GM10248 (cell line): ENCODE measurements at regions not wholly inside any gene's neighbourhood (a gene's known extent, or its start where the extent isn't known, plus 50 kb on each side); places are given as distances from the start of the nearest gene placed in this dataset.
A peak's percentile ranks its signal among the peaks of the same experiment; 100 is the strongest.

Source experiments
- CTCF ChIA-PET: fragments of 300-600 bp; sonication (Branson Sonifier 250); formaldehyde crosslinking; extraction: SDS; loops from one replicate; lab custom pipeline; 2021; ENCODE audit warnings: antibody characterized with exemption; lab: Yijun Ruan, JAX
- POLR2A ChIA-PET: fragments of 350-650 bp; sonication (Branson Sonifier 250); formaldehyde crosslinking; extraction: SDS; loops from one replicate; lab custom pipeline; 2020; ENCODE audit warnings: antibody characterized with exemption; lab: Yijun Ruan, JAX
- DNase-seq: peaks from one replicate; pipeline ENCODE4 v3.0.0; 2012; ENCODE audit errors: extremely low spot score
- TF ChIP-seq, protein P1 (sequence below): IDR thresholded peaks from 2 replicates; pipeline ENCODE4 v1.5.1; 2012; ENCODE audit warnings: mild to moderate bottlenecking, low read depth; ENCODE audit errors: extremely low read depth, missing control alignments, control extremely low read depth

DNA sequence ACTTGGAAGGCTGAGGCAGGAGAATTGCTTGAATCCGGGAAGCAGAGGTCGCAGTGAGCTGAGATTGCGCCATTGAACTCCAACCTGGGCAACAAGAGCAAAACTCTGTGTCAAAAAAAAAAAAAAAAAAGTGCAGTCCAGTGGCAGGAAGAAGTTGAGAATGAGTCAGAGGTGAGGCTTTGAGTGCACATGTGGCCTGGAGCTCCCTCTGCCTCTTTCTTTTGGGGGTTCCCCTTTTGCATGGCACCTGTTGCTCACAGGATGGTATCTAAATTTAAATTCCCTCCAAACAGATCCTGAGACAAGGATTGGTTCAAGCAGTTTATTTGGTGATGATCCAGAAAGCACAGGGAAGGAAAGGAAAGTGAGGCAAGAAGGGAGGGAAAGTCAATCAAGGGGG is 151.4 kb upstream of the STX18 start:
- ChIA-PET POLR2A (no interaction called here), CTCF (interaction anchor here (2.0 kb wide), 1 partner anchor 11 kb away, joined by 5 read pairs; no protein-coding TSS in a partner anchor)
- TF ChIP-seq, protein P1, sequence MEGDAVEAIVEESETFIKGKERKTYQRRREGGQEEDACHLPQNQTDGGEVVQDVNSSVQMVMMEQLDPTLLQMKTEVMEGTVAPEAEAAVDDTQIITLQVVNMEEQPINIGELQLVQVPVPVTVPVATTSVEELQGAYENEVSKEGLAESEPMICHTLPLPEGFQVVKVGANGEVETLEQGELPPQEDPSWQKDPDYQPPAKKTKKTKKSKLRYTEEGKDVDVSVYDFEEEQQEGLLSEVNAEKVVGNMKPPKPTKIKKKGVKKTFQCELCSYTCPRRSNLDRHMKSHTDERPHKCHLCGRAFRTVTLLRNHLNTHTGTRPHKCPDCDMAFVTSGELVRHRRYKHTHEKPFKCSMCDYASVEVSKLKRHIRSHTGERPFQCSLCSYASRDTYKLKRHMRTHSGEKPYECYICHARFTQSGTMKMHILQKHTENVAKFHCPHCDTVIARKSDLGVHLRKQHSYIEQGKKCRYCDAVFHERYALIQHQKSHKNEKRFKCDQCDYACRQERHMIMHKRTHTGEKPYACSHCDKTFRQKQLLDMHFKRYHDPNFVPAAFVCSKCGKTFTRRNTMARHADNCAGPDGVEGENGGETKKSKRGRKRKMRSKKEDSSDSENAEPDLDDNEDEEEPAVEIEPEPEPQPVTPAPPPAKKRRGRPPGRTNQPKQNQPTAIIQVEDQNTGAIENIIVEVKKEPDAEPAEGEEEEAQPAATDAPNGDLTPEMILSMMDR, result no peak
- peak; percentile 47 for DNase-seq

DNA sequence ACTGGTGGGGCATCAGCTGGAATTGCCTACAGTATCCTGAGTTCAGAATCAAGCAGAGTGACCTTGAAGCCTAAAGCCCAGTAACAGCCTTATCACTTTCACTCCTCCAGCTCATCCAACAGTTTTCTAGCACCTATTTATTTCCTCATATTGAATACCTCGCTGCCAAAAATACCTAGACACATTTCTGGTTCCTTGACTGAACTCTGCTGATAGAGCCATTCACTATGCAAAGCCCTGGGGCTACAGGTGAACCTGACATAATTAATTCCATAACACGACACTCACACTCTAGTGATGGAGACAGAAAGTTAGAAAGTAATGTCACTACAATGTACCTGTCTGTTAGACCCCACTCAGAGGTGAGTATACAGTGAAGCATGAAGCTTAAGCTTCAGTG is 149.0 kb upstream of the STX18 start:
- ChIA-PET CTCF (interaction anchor here (1.4 kb wide), 1 partner anchor 21 kb away, joined by 3 read pairs; no protein-coding TSS in a partner anchor), POLR2A (no interaction called here)
- no peak for DNase-seq

DNA sequence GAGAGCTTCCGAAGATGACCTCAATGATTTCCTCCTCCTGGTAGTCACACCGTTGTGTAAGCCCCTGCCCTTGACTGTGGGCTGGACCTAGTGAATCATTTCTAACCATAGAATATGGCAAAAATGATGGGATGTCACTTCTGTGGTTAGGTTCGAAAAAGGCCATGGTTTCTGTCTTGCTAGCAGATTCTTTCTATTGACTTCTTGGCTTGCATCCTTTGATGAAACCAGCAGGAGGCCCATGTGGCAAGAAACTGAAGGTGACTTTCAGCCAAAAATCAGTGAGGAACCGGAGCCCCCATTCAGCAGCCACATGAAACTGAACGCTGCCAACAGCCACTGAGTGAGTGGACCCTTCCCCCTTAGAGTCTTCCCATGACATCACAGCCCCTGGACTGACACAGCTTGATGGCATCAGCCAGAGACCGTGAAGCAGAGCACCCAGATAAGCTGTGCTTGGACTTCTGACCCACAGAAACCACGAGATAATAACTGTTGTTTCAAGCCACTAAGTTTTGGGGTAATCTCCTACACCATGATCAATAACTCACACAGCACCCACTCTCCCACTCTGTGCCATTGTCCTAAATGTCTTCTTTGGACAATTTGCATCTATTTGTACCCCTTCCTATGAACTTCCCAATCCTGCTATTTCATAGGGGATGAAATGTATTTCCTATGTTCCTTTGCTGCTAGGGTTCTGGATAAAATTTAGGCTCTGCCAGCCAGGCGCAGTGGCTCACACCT is 148.0 kb upstream of the STX18 start:
- CTCF ChIA-PET, result interaction anchor here (1.3 to 1.4 kb wide), 2 partner anchors 21 to 42 kb away, joined by 3 to 5 read pairs; no protein-coding TSS in a partner anchor
- peak; percentile 71 for DNase-seq
- TF ChIP-seq, protein P1, result peak; percentile 18
- POLR2A ChIA-PET, result no interaction called here

More for the DNA sequence above, 149.0 kb upstream of the STX18 start:
- TF ChIP-seq, protein P1, result no peak

DNA sequence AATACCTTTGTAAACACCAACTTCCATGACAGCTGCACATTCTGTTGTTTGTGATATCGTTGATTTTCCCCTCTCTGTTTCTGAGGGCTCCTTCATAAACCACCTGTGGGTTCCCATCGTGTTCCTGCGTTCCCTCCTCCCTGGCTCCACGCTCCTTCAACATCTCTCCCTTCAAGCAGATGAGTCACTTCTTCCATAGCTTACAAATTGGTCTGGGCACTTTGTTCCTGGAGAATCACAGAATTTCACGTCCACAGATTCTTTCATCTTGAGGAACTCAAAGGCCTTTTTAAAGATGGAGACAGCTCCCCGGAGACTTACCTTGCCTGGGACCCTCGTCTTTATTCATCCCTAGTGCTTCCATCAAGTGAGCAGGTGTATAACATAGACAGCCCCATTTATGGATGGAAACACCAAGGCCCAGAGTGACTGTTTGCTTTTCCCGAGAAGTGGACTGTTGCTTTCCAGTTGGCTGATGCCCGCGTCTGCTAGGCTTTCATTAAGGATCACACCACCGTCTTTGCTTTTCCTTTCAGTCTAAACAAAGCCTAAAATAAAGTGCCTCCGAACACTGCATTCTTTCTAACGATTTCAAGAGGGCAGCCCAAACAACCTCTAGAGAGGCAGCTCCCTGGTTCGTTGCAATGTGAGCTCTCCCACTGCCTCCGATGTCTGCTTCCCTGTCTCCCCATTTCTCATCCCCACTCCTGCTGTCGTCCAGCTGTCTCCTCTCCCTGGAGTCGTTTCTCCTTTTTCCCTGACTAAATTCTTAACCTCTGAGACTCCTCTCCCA is 146.3 kb upstream of the STX18 start:
- CTCF ChIA-PET, result interaction anchor here (1.6 kb wide), 1 partner anchor 19 kb away, joined by 5 read pairs; no protein-coding TSS in a partner anchor
- no peak for DNase-seq
- POLR2A ChIA-PET, result no interaction called here
- TF ChIP-seq, protein P1, result no peak

DNA sequence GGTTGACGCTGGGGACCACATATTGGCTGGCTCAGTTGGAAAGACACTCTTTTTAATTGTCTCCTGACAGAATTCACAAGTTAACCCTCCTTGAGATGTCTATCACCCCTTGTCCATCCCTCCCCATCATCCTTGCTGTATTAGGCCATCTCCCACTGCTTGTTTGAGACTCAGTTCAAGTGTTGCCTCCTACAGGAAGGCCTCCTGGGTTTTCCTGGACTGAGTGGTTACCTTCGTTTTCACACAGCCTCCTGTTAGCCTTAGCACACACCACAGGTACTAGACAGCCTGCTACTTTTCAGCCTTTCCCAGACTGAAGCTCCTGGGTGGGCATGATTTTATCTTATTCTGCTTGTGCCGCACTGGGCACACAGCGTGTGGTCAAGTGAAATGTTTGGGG is 145.3 kb upstream of the STX18 start:
- TF ChIP-seq, protein P1, result no peak
- ChIA-PET CTCF (interaction anchor here (1.6 kb wide), 1 partner anchor 18 kb away, joined by 5 read pairs; no protein-coding TSS in a partner anchor), POLR2A (no interaction called here)

More for the DNA sequence above, 145.3 kb upstream of the STX18 start:
- no peak for DNase-seq
